Activated naive CD8-positive, alpha-beta T cell treated with anti-CD3 and anti-CD28 coated beads, Interleukin-2, amount 50 U/mL, for 16 hours (primary cell): ENCODE measurements at regions not wholly inside any gene's neighbourhood (a gene's known extent, or its start where the extent isn't known, plus 50 kb on each side); places are given as distances from the start of the nearest gene placed in this dataset.
"Not testable (repeated sequence)": the region's sequence is repeated elsewhere in the genome, so short reads cannot be mapped to it uniquely, and the experiment has no call there.

ENCODE experiments used
- DNase-seq: peaks from one replicate; pipeline ENCODE4 v3.0.0-alpha.2; 2020; ENCODE audit warnings: low read depth, low spot score

- peak; percentile 33 for DNase-seq
Observed at GRCh38 chr13:24618011-24618955, 61.9 kb upstream of the ATP12A start.

GRCh38 chr13:24619282-24619681 is 60.9 kb upstream of the ATP12A start:
- no peak for DNase-seq

- not testable (repeated sequence) for DNase-seq
Observed at GRCh38 chr13:24622481-24623148, 57.6 kb upstream of the ATP12A start.

GRCh38 chr13:24623149-24623665 is 57.0 kb upstream of the ATP12A start:
- no peak for DNase-seq

- no peak for DNase-seq
Observed at GRCh38 chr13:24624363-24624762, 55.8 kb upstream of the ATP12A start.

GRCh38 chr13:24624801-24625231 is 55.4 kb upstream of the ATP12A start:
- DNase-seq, result no peak

GRCh38 chr13:24625331-24625731 is 54.9 kb upstream of the ATP12A start:
- no peak for DNase-seq

- DNase-seq, result no peak
Observed at GRCh38 chr13:24625870-24626849, 54.0 kb upstream of the ATP12A start.

- no peak for DNase-seq
Observed at GRCh38 chr13:24627090-24627714, 53.0 kb upstream of the ATP12A start.

GRCh38 chr13:24627946-24628345 is 52.3 kb upstream of the ATP12A start:
- DNase-seq, result no peak

GRCh38 chr13:24629320-24629719 is 50.9 kb upstream of the ATP12A start:
- no peak for DNase-seq

GRCh38 chr13:24630121-24630520 is 50.1 kb upstream of the ATP12A start:
- DNase-seq, result no peak
